ENCODE measurements at regions not wholly inside any gene's neighbourhood (a gene's known extent, or its start where the extent isn't known, plus 50 kb on each side); places are given as distances from the start of the nearest gene placed in this dataset.

DNA sequence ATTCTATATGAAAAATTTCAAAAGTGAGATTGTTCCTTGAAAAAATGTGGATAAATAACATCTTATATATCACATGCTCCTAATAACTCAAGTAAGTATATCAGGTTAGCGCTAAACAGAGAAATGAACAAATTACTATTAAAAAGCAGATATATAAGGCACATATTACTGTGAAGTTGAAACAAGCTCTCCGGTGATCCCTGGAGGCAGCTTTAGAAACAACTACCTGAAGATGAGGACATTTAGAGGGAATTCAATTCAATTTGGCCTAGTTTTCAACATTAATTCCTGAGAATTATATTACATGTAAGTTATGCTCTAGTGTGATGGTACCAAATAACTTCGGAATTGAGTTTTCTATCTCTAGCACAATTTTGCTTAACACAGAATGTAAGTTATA is 1373.6 kb upstream of the SPRY2 start:
- TF ChIP-seq, protein P1, sequence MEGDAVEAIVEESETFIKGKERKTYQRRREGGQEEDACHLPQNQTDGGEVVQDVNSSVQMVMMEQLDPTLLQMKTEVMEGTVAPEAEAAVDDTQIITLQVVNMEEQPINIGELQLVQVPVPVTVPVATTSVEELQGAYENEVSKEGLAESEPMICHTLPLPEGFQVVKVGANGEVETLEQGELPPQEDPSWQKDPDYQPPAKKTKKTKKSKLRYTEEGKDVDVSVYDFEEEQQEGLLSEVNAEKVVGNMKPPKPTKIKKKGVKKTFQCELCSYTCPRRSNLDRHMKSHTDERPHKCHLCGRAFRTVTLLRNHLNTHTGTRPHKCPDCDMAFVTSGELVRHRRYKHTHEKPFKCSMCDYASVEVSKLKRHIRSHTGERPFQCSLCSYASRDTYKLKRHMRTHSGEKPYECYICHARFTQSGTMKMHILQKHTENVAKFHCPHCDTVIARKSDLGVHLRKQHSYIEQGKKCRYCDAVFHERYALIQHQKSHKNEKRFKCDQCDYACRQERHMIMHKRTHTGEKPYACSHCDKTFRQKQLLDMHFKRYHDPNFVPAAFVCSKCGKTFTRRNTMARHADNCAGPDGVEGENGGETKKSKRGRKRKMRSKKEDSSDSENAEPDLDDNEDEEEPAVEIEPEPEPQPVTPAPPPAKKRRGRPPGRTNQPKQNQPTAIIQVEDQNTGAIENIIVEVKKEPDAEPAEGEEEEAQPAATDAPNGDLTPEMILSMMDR (IDR thresholded peaks at IDR 0.05; ENCODE audit: poor library complexity) = peak; percentile 12
- no peak for TF ChIP-seq EZH2 (IDR thresholded peaks at IDR 0.05; ENCODE audit: borderline replicate concordance)

Data from hepatocyte (in vitro differentiated cells).